GM21367 (cell line): ENCODE measurements at regions not wholly inside any gene's neighbourhood (a gene's known extent, or its start where the extent isn't known, plus 50 kb on each side); places are given as distances from the start of the nearest gene placed in this dataset.
"Not testable (repeated sequence)": the region's sequence is repeated elsewhere in the genome, so short reads cannot be mapped to it uniquely, and the experiment has no call there.

Source experiments
- ATAC-seq: cut with Tn5 transposase; IDR thresholded peaks from one replicate; pipeline ENCODE4 v1.9.1; 2021; ENCODE audit not compliant: unreplicated experiment

DNA sequence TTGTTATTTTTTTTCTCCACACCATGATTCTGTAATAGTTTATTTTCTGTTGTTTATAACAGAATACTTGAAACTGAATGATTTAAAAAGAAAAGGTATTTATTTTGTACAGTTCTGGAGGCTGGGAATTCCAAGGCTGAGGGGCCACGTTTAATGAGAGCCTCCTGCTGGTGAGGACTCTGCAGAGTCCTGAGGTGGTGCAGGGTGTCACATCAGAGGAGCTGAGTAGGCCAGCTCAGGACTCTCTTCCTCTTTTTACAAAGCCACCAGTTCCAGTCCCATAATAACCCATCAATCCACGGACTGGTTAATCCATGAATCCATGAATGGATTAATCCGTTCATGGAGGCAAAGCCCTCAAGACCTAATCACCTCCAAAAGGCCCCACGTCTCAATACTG is 71.6 kb downstream of the TFAP2A start:
- no peak for ATAC-seq

DNA sequence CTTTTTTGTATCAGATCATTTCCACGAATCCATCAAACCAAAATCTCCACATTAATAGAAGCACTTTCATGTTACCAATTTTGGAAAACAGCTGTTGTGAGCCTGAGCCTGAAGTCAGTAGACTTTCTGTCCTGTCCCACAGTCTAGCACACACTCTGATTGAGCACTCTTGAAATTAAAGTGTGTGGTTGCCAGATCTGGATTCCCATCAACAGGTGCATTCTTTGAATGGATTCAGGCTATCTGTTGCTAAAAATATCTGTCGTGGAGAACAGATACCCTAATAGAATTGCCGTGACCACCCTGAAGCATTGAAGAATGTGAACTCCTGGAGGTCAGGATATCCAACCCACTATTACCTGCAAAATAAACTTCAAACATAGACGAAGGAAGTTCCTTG is 73.3 kb downstream of the TFAP2A start:
- ATAC-seq: no peak

DNA sequence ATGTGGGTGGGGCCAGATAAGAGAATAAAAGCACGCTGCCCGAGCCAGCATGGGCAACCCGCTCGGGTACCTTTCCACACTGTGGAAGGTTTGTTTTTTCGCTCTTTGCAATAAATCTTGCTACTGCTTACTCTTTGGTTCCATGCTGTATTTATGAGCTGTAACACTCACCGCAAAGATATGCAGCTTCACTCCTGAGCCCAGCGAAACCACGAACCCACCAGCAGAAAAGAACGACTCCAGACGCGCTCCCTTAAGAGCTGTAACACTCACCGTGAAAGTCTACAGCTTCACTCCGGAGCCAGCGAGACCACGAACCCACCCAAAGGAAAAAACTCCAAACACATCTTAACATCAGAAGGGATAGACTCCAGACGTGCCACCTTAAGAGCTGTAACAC is 76.7 kb downstream of the TFAP2A start:
- no peak for ATAC-seq

DNA sequence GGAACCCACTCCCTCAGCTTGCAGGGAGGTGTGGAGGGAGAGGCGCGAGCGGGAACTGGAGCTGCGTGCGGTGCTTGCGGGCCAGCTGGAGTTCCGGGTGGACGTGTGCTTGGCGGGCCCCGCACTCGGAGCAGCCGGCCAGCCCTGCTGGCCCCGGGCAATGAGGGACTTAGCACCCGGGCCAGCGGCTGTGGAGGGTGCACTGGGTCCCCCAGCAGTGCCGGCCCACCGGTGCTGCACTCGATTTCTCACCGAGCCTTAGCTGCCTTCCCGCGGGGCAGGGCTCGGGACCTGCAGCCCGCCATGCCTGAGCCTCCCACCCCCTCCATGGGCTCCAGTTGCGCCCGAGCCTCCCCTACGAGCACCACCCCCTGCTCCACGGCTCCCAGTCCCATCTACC is 77.5 kb downstream of the TFAP2A start:
- ATAC-seq: not testable (repeated sequence)

DNA sequence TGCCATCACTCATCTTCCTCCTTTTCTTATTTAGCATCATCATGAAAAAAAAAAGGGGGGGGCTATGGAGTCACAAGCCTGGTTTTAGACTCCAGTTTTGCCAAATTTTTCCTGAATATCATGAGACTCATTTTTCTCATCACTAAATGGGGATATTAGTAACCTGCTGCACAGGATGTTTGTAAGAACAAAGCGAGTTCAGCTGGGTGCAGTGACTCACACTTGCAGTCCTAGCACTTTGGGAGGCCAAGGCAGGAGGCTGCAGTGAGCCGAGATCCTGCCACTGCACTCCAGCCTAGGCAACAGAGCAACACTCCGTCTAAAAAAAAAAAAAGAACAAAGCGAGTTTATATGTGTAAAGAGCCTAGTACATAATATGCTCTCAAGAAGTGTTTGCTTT is 82.8 kb downstream of the TFAP2A start:
- no peak for ATAC-seq

DNA sequence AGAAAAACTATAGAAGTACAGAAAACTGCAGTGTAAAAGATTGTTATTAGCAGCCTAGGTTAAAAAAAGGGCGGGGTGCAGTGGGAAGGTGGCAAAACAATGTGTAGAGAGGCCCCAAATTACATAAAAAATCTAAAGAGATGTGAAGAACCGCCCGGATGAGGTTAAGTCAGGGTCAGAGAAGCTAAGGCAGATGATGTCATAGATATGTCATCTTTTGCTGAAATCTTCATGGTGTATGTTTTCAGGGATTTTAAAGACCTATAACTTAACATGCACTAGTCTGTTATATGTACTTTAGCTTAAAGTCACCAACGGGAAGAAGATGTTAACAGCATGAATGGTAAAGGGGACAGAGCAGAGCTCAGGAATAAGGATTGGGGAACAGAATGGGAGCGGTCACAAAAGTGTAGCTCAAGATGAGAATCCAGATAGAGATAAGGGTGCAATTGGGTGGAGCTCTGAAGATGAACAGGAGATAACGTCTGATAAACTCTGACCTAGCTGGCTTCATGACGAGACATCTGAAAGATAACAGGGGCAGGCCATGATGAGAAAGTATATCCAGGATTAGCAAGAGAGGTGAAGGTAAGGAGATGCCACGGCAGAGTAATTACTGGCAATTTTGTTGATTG is 83.4 kb downstream of the TFAP2A start:
- no peak for ATAC-seq

DNA sequence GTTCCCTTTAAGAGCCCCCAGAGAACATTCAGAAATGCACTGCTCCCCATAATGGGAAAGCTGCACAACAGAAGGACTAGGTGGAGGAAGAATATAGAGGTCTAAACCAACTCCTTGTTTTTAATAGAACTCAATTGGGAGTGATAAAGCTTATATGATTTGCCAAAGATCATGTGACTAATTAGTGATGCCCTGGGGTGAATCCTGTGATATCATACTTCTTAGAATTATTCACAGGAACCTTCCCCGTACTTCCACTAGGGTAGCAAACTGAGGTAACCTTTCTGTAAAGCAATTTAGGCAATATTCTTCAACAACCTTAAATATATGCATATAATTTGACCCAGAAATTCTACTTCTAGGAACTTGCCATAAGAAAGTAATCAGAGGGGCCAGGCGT is 84.4 kb downstream of the TFAP2A start:
- ATAC-seq: no peak

DNA sequence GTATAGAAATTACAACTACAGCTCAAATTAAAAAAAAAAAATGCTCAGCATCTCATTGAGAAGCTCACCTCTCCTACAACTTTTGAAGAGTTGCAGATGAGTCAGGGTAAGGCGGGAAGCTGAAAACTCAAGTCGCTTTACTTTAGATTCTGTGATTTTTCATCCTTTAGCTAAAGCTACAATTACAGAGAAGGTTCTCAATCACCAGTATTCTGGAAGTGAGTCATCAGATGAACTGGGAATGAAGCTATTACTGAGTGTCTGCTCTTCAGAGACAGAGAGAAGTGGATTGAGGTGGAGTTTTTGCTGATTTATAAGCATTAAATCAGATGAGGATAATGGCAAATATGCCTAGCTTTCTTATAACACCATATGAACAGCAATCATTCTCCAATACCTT is 91.9 kb downstream of the TFAP2A start:
- no peak for ATAC-seq

DNA sequence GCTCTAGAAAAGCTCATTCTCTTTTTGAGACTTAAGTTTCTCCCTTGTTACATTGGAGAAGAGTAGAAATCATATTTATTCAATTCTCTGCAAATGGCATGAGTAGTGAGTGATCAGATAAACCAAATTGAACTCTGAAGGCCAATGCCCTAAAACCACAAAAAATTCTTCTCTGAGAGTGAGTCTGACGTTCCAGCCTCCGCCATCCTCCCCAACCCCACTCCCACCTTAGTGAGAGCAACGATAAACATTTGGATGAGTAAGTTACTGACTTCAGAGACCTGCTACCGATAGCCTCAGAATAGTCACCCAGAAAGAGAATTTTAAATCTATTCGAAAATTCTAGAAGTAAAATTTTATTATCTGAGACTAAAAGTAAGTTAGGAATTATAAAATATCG is 94.6 kb downstream of the TFAP2A start:
- ATAC-seq: no peak

DNA sequence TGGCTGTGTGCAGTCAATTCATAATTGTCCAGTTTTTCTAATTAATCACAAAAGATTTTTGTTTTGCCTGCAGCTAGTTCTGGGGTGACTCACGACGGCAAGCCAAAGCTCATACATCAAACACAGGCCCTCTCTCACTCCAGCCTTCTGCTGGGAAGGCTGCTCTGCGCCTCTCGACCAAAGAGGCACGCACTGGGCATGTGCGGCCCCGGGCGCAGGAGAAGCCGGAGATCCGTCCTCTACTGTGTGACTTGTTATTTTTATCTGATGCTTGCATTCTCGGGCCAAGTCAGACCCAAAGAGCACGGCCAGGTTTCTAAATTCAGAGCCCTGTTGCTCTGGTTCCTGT is 98.5 kb downstream of the TFAP2A start:
- ATAC-seq: no peak

DNA sequence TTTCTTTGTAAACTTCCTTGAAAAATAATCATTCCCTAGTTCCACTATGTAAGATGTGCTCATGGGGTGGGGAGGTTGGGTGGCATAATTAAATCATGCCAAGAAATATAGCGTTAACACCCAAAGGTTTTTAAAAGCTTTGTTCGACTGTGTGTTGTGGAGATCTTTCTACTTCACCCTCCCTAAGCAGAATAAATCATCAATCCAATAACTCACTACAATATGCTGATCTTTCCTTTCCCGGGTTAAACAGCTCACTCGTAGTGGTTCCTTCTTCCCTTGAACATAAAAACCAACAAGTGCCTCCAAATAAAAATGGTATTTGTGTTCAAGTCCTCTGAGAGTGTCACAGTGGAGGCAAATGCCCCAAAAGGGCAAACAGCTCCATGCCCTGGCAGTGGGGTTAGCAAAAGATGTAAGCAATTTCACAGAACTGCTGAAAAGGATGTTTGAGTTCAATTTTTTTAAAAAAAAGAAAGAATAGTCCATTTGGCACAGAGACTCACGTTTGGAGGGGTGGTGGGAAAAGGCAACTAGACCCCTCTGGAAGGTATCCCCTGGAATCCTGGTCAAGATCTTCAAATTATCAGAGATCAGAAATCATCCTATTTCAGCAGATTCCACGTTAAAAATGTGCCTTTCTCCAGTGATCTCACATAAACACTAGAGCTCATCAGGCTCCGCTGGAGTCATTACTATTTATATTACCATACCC is 99.1 kb downstream of the TFAP2A start:
- ATAC-seq: no peak

DNA sequence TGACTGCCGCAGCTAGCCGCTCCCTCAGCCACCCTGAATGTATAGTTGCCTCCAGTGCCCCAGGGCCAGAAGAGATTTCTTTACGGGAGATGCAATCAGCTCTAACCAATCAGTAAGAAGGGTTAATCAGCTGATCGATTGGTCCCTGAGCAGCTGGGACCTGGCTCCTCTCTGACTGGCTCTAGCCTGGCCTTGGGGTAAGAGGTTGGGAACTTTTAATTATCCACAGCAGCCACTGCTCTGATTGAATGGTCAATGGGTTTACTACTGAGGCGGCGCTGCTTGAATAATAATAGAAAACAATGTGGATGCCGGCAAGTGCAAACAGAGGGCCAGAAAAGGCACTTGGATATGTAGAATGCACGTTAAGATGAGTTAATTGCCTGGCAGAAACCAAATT is 99.8 kb downstream of the TFAP2A start:
- ATAC-seq: no peak

DNA sequence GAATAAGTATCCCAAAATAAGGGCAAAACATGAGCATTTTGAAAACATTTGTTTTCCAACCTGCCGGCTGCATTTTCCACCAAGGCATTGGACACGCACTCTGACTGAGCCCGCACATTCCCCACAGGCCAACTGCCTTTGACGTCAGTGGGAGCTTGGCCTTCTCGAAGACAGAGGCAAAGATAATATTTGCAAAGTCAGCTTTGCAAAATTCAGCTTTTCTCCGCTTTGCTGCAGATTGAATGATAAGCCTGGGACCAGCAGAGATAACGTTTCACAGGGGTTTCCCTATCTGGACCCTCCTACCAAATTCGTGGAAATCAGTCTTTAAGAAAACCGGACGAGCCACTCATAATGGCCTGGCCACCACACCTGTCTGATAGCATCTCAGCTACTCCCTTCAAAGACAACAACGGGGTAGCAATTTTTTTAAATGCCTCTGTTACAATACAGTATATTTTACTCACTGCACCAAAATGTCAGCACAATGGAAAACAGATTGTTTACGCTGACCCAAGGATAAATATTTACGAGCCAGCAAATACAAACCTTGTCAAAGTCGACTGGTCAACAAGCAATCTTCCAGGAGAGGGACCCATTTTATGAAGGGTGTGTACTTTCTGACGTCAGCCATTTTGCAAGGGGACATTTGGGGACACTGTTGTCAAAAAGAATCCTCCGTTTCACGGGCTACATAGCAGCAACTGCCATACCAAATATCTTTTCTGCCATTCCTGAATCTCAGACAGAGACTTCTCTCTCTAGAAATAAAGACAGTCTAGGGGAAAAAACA is 100.5 kb downstream of the TFAP2A start:
- no peak for ATAC-seq

DNA sequence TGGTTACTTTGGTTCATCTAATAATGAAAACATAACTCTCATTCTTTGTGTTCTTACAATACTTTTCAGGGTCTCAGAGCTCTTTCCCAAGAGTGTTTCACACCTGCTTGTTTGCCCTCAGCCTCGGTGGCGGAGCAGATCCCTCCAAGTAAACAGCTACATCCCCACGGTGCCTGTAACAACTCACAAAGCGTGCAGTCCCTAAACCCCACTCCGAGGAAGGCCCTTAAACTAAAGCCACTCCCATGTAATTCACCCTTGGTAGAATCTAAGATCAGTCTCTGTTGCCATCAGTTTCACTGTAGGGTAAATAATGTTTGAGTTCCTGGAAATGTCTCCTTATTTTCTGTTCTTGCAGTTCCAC is 101.1 kb downstream of the TFAP2A start:
- no peak for ATAC-seq

DNA sequence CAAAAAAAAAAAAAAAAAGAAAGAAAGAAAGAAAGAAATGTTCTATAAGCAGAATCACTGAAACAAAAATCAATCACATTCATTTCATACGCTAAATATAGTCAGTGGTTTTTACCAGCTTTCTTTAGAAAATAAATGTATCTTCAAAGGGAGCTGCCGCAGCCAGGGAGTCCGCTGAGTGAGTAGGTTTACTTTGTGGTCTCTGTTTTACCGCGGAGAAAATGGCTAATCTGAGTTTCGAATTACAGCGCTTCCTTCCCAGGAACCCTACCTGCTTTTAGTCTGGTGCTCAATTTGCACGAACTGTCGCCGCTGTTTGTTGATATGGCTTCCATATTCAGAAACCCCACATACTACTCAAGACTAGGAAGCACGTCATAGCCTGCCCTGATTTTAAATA is 102.4 kb downstream of the TFAP2A start:
- no peak for ATAC-seq

DNA sequence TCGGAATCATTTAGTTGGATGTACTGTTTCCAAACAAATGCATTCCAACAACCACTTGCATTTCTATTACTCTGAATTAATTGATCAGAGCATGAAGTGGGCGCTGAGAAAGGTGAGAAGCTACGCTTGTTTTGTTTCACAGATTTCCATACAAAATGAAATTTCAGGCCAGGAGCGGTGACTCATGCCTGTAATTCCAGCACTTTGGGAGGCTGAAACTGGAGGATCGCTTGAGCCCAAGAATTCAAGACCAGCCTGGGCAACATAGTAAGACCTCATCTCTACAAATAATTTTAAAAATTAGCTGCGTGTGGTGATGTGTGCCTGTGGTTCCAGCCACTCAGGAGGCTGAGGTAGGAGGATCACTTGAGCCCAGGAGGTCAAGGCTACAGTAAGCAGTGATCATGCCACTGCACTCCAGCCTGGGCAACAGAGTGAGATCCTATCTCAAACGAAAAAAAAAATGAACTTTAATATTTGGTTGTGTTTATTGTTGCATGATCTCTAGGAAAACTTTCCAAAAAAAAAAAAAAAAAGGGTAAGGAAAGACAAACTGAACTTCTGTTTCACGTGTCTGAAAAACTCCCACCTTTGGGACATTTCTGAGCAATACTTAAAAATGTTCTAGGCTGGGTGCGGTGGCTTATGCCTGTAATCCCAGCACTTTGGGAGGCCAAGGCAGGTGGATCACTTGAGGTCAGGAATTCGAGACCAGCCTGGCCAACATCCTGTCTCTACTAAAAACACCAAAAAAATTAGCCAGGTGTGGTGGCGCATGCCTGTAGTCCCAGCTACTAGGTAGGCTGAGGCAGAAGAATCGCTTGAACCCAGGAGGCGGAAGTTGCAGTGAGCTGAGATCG is 103.1 kb downstream of the TFAP2A start:
- ATAC-seq: not testable (repeated sequence)

DNA sequence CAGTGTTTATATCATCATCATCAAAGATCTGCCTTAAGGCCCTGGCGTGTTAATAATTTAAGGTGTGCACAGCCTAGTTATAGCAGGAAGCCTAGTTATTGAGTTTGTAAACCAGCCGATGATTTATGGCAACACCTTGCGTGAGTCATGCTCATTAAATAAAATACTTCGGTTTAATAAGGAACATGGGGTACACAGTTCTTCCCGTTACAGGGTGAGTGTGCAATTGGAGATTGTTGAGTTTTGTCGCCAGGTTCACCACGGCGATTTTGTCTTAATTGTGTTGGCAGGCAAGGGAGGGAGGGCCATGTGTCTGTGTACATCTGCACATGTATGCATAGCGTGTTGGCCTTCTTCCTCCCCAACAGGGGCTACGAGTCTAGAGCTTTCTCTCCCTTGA is 104.0 kb downstream of the TFAP2A start:
- no peak for ATAC-seq

DNA sequence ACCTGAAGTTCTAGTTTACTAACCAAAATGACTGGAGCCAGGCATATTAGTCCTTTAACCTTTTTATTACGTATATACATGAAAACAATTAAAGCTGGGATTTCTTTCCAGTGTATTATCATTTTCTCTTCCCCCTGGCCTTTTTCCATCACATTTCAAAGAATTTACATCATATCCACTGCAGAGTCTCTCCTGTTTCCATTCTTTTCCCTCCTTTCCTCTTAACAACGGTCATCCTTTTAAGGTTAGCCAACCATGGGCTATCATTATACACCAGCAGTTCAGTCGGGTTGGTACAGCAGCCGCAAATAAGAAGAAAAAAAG is 104.6 kb downstream of the TFAP2A start:
- ATAC-seq: no peak

DNA sequence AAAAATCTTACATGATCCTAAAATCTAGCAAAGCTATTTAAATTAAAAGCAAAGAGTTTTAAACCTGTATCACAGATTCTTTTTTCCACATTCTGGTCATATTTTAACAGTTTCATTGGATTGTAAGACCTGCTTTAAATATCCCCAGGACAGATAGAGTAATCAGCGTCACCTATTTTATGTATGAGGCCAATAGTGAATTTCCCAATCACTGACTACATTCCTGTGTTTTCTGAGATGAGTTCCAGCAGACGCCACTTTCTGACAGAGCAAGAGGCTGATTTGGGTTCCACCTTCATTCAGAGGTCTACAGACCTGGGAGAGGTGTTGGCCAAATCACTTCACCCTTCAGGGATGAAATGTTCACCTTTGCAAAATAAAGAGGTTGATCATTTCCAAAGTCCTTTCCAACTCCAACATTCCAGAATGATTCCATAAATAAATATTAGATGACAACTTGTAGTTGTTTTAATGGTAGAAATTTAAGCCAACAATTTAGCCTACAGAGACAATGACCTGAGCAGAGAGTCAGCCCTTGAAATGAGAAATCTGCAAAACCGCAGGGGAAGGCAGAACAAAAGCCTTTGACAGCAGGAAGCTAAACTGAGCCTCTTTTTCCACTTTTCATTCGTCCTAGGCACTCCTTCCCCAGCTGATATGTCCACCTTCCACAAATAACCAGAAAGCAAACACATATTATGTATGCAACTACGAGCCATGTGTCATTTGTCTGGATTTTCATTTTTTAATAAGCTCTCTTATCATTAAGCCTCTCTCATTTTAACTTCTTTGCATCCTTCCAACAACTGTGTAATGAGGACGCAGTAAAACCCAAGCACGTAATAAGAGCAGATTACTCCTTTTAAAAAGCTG is 105.2 kb downstream of the TFAP2A start:
- no peak for ATAC-seq

DNA sequence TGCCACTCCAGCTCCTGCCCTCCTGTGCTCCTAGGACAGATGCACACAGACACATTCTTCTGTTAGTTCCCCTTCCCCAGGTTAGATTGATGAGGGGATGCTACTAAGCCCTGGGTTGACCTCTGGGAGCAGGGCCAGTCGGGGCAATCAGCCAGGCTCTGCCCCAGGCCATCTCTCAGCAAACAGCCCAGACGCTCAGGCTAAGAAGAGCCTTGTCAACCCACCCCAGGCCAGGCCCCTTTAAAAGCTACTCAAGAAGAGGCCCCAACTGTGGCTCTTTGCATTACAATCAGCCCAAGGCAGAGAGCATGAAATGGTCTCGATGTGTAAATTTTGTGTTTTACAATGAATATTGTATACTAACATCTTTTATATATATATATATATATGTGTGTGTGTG is 107.4 kb downstream of the TFAP2A start:
- no peak for ATAC-seq

DNA sequence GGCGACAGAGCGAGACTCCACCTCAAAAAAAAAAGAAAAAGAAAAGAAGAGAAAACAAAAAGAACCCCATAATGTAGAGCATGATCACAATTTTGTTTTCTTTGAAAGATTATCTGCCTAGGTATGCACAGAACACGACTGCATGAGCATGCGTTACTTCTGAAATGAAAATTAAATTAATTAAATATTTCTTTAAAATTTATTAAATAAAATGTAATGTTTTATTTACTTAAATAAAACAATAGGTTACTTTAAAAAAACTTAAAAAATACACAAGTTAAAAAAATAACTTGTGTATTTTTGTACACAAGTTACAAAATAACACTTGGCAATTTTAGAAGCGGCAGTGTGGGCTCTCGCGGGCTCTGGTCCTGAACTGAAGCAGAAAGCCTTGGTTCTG is 107.8 kb downstream of the TFAP2A start:
- ATAC-seq: no peak
